HFF-Myc (cell line): ENCODE measurements at regions not wholly inside any gene's neighbourhood (a gene's known extent, or its start where the extent isn't known, plus 50 kb on each side); places are given as distances from the start of the nearest gene placed in this dataset.

Source experiments
- DNase-seq: peaks from one replicate; pipeline ENCODE4 v3.0.0-alpha.2; 2011; ENCODE audit warnings: low read depth; ENCODE audit errors: extremely low read depth
- H3K4me3 ChIP-seq: replicated peaks from 2 replicates; pipeline ENCODE4 v1.5.1; 2011; ENCODE audit warnings: low read depth, mild to moderate bottlenecking, control low read depth, low read length
- CTCF ChIP-seq: IDR thresholded peaks from 2 replicates; pipeline ENCODE4 v1.5.1; 2012; ENCODE audit warnings: mild to moderate bottlenecking, low read depth, low read length, control low read depth; ENCODE audit errors: missing control alignments

- DNase-seq: no peak
- TF ChIP-seq CTCF: no peak
- no peak overlapping the region for H3K4me3 ChIP-seq
These were observed 110.3 kb upstream of the PKDCC start for GRCh38 chr2:41937464-41937906.

GRCh38 chr2:41937921-41938708, 109.7 kb upstream of the PKDCC start:
- no peak overlapping the region for H3K4me3 ChIP-seq
- no peak for DNase-seq
- no peak for TF ChIP-seq CTCF

GRCh38 chr2:41940060-41940744, 107.6 kb upstream of the PKDCC start:
- TF ChIP-seq CTCF: no peak
- no peak for DNase-seq
- H3K4me3 ChIP-seq: no peak overlapping the region

GRCh38 chr2:41940745-41941063, 107.1 kb upstream of the PKDCC start:
- DNase-seq: no peak
- no peak for TF ChIP-seq CTCF

GRCh38 chr2:41941831-41942230, 106.0 kb upstream of the PKDCC start:
- DNase-seq: no peak
- no peak for TF ChIP-seq CTCF
- H3K4me3 ChIP-seq: no peak overlapping the region

More at GRCh38 chr2:41940745-41941063, 107.1 kb upstream of the PKDCC start:
- H3K4me3 ChIP-seq: no peak overlapping the region

GRCh38 chr2:41942278-41942677, 105.5 kb upstream of the PKDCC start:
- no peak overlapping the region for H3K4me3 ChIP-seq
- DNase-seq: no peak
- no peak for TF ChIP-seq CTCF
